ENCODE measurements at regions not wholly inside any gene's neighbourhood (a gene's known extent, or its start where the extent isn't known, plus 50 kb on each side); places are given as distances from the start of the nearest gene placed in this dataset.
A peak's percentile ranks its signal among the peaks of the same experiment; 100 is the strongest.

GRCh38 chr3:187906920-187907319, 161.7 kb upstream of the BCL6 start:
- H3K4me3 ChIP-seq (replicated peaks; ENCODE audit: low read depth, low read length) = no peak overlapping the region
- TF ChIP-seq CTCF (IDR thresholded peaks at IDR 0.05; ENCODE audit: low read depth, low read length, missing control alignments) = no peak
- no peak for DNase-seq (ENCODE audit: extremely low read depth, low read depth)

- no peak for TF ChIP-seq CTCF (IDR thresholded peaks at IDR 0.05; ENCODE audit: low read depth, low read length, missing control alignments)
- H3K4me3 ChIP-seq (replicated peaks; ENCODE audit: low read depth, low read length) = no peak overlapping the region
- no peak for DNase-seq (ENCODE audit: extremely low read depth, low read depth)
Observed at GRCh38 chr3:187909866-187910265, 164.6 kb upstream of the BCL6 start.

- DNase-seq (ENCODE audit: extremely low read depth, low read depth) = no peak
- TF ChIP-seq CTCF (IDR thresholded peaks at IDR 0.05; ENCODE audit: low read depth, low read length, missing control alignments) = no peak
- H3K4me3 ChIP-seq (replicated peaks; ENCODE audit: low read depth, low read length) = no peak overlapping the region
Observed at GRCh38 chr3:187912007-187912406, 166.7 kb upstream of the BCL6 start.

- no peak for TF ChIP-seq CTCF (IDR thresholded peaks at IDR 0.05; ENCODE audit: low read depth, low read length, missing control alignments)
- peak; percentile 35 for DNase-seq (ENCODE audit: extremely low read depth, low read depth)
- H3K4me3 ChIP-seq (replicated peaks; ENCODE audit: low read depth, low read length) = no peak overlapping the region
Observed at GRCh38 chr3:187913617-187914033, 168.4 kb upstream of the BCL6 start.

- no peak for TF ChIP-seq CTCF (IDR thresholded peaks at IDR 0.05; ENCODE audit: low read depth, low read length, missing control alignments)
- DNase-seq (ENCODE audit: extremely low read depth, low read depth) = no peak
- no peak overlapping the region for H3K4me3 ChIP-seq (replicated peaks; ENCODE audit: low read depth, low read length)
Observed at GRCh38 chr3:187914231-187914630, 169.0 kb upstream of the BCL6 start.

GRCh38 chr3:187916072-187916471, 170.8 kb upstream of the BCL6 start:
- H3K4me3 ChIP-seq (replicated peaks; ENCODE audit: low read depth, low read length) = no peak overlapping the region
- no peak for TF ChIP-seq CTCF (IDR thresholded peaks at IDR 0.05; ENCODE audit: low read depth, low read length, missing control alignments)
- DNase-seq (ENCODE audit: extremely low read depth, low read depth) = no peak

- H3K4me3 ChIP-seq (replicated peaks; ENCODE audit: low read depth, low read length) = no peak overlapping the region
- DNase-seq (ENCODE audit: extremely low read depth, low read depth) = no peak
- TF ChIP-seq CTCF (IDR thresholded peaks at IDR 0.05; ENCODE audit: low read depth, low read length, missing control alignments) = no peak
Observed at GRCh38 chr3:187918081-187918644, 172.9 kb upstream of the BCL6 start.
